Progenitor cell of endocrine pancreas (in vitro differentiated cells): ENCODE measurements at regions not wholly inside any gene's neighbourhood (a gene's known extent, or its start where the extent isn't known, plus 50 kb on each side); places are given as distances from the start of the nearest gene placed in this dataset.
A peak's percentile ranks its signal among the peaks of the same experiment; 100 is the strongest.
"Not testable (repeated sequence)": the region's sequence is repeated elsewhere in the genome, so short reads cannot be mapped to it uniquely, and the experiment has no call there.

Experiments used
- DNase-seq: peaks from one replicate; pipeline ENCODE4 v3.0.0; 2021; ENCODE audit warnings: low spot score; ENCODE audit not compliant: unreplicated experiment
- H3K27ac Mint-ChIP-seq: 2 replicates; pipeline ENCODE4 v1.8.0; 2021; ENCODE audit warnings: mild to moderate bottlenecking, moderate library complexity, mixed read lengths
- H3K27me3 Mint-ChIP-seq: 2 replicates; pipeline ENCODE4 v1.8.0; 2021; ENCODE audit warnings: mixed read lengths
- H3K36me3 Mint-ChIP-seq: 2 replicates; pipeline ENCODE4 v1.8.0; 2022; ENCODE audit warnings: mixed read lengths; ENCODE audit not compliant: insufficient read depth
- H3K4me1 Mint-ChIP-seq: 2 replicates; pipeline ENCODE4 v1.8.0; 2021; ENCODE audit warnings: low read depth, mixed read lengths
- H3K4me3 Mint-ChIP-seq: 2 replicates; pipeline ENCODE4 v1.8.0; 2021; ENCODE audit warnings: low read depth, mild to moderate bottlenecking, moderate library complexity, mixed read lengths
- H3K9me3 Mint-ChIP-seq: 2 replicates; pipeline ENCODE4 v1.8.0; 2021; ENCODE audit warnings: low read depth, mixed read lengths
- TF ChIP-seq, protein P1 (sequence below): fragments of 200-600 bp; sonication (generic); IDR thresholded peaks from one replicate; pipeline ENCODE4 v1.5.0; 2021; ENCODE audit warnings: antibody characterized with exemption, mild to moderate bottlenecking; ENCODE audit not compliant: unreplicated experiment

DNA sequence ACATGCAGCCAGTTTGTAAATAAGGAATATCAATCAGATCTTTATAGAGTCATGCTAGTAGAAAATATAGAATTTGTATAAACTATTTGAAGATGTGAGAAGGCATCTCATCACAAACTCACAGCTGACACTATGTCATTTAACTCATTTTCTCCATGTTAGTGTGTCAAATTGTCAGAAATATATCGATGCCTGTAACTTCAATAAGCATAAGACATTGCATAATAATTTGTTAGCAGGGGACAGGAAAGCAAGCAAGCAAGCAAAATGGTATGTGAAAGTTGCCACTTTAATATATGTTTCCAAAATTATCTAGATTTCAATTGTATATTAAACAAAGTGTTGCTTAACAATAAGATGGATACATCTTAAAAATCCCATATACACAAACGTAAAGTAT, 571.0 kb downstream of the ARL4A start:
- Mint-ChIP-seq H3K4me1 (no peaks in the 10 kb centered on the region), H3K36me3 (no peaks in the 10 kb centered on the region), H3K4me3 (no peak overlapping the region), H3K27me3 (peaks cover under 1% of the 10 kb centered on the region), H3K9me3 (no peaks in the 10 kb centered on the region), H3K27ac (no peak overlapping the region)
- TF ChIP-seq, protein P1, sequence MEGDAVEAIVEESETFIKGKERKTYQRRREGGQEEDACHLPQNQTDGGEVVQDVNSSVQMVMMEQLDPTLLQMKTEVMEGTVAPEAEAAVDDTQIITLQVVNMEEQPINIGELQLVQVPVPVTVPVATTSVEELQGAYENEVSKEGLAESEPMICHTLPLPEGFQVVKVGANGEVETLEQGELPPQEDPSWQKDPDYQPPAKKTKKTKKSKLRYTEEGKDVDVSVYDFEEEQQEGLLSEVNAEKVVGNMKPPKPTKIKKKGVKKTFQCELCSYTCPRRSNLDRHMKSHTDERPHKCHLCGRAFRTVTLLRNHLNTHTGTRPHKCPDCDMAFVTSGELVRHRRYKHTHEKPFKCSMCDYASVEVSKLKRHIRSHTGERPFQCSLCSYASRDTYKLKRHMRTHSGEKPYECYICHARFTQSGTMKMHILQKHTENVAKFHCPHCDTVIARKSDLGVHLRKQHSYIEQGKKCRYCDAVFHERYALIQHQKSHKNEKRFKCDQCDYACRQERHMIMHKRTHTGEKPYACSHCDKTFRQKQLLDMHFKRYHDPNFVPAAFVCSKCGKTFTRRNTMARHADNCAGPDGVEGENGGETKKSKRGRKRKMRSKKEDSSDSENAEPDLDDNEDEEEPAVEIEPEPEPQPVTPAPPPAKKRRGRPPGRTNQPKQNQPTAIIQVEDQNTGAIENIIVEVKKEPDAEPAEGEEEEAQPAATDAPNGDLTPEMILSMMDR: no peak
- DNase-seq: no peak

DNA sequence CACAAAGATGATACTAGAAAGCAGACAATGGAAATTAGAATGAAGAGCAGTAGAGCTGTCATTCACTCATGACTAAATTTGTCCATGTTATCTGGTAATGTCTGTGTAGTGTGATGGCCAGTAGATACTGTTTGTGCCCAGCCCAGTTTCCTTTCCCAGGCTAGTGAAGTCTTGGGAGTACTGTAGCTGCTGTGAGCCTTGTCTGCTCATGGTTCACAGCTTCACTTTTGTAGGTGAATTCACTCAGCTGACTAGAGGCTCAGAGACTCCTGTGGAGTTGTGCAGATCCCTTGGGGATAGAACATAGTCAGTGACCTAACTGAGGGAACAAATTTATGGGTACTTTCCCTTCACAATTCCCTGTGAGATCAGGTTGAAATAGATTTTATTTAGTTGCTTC, 572.5 kb downstream of the ARL4A start:
- no peak overlapping the region for H3K4me3 Mint-ChIP-seq
- H3K36me3 Mint-ChIP-seq: no peaks in the 10 kb centered on the region
- no peak overlapping the region for H3K27ac Mint-ChIP-seq
- H3K27me3 Mint-ChIP-seq: peaks cover 6% of the 10 kb centered on the region
- no peak for DNase-seq
- no peaks in the 10 kb centered on the region for H3K4me1 Mint-ChIP-seq
- TF ChIP-seq, protein P1: no peak
- no peaks in the 10 kb centered on the region for H3K9me3 Mint-ChIP-seq

DNA sequence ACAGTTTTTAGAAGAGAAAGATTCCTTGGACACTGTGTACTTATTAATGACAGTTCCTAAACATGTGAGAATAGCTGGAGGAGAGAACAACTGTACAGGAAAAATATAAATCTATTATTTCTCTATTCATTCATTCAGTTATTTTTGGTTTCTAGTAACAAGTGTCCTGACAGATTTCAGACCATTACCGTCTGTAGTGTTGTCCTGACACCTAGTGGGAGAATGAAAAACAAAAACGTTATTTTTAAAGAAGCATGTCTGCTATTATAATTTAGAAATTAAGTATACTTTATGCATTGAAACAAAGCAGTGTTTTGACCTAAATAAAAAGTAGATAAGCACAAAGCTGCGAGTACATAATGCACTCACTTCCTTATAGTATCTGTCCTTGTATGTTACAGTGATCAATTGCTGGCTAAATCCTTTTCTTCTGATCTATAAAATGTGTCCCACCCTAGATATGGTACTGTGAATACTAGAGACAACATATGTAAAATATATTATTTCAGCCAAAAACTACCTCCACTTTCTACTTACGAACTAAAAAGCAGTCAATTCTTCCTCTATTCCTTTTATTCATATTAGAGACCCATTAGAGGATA, 575.6 kb downstream of the ARL4A start:
- no peak overlapping the region for H3K4me3 Mint-ChIP-seq
- H3K9me3 Mint-ChIP-seq: no peaks in the 10 kb centered on the region
- no peak overlapping the region for H3K27ac Mint-ChIP-seq
- H3K36me3 Mint-ChIP-seq: no peaks in the 10 kb centered on the region
- peaks cover 6% of the 10 kb centered on the region for H3K27me3 Mint-ChIP-seq
- no peak for DNase-seq
- no peaks in the 10 kb centered on the region for H3K4me1 Mint-ChIP-seq
- TF ChIP-seq, protein P1: peak; percentile 75

DNA sequence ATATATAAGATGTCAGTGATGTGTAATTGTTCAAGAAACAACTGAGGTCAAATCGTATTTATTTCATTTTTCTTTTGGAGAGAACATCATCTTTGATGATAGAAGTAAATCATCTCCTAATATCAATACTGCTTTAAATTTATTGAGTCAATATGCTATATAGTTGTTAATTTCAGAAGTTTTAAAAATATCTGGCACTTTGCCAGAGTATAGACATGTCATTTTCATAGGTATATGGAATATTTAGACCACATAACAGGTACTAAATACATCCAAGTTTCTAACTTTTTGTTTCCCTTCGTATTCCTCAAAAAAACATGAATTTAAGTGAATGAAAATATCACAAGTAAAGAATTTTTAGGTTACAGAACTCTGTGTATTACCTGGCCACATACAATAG, 577.8 kb downstream of the ARL4A start:
- Mint-ChIP-seq H3K27ac (no peak overlapping the region), H3K27me3 (peaks cover 6% of the 10 kb centered on the region), H3K4me1 (no peaks in the 10 kb centered on the region), H3K9me3 (no peaks in the 10 kb centered on the region), H3K4me3 (no peak overlapping the region), H3K36me3 (no peaks in the 10 kb centered on the region)
- TF ChIP-seq, protein P1: no peak
- DNase-seq: no peak

DNA sequence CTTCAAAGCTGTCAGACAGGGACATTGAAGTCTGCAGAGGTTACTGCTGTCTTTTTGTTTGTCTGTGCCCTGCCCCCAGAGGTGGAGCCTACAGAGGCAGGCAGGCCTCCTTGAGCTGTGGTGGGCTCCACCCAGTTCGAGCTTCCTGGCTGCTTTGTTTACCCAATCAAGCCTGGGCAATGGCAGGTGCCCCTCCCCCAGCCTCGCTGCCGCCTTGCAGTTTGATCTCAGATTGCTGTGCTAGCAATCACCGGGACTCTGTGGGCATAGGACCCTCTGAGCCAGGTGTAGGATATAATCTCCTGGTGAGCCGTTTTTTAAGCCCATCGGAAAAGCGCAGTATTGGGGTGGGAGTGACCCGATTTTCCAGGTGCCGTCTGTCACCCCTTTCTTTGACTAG, 586.8 kb downstream of the ARL4A start:
- DNase-seq, H3K9me3 Mint-ChIP-seq, H3K4me1 Mint-ChIP-seq, H3K27ac Mint-ChIP-seq, H3K27me3 Mint-ChIP-seq, H3K36me3 Mint-ChIP-seq, H3K4me3 Mint-ChIP-seq: not testable (repeated sequence)

DNA sequence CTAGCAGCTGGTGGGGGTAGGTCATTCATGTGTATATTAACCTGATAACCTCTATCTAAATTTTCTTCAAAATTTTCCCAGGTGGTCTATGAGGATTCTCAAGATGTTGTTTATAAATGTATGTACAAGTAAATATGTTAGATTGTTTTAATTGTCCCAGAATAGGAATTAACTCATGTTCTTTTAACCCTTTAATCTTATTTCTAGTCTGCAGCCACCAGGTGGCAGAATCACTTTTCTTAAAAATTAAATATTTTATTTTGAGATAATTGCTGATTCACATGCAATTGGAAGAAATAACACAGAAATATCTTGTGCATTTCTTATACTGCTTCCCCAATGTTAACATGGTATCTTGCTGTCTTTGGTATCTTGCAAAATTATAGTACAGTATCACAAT, 589.5 kb downstream of the ARL4A start:
- no peak for DNase-seq

More for the DNA sequence above, 589.5 kb downstream of the ARL4A start:
- no peaks in the 10 kb centered on the region for H3K4me1 Mint-ChIP-seq
- no peak overlapping the region for H3K27ac Mint-ChIP-seq
- H3K27me3 Mint-ChIP-seq: no peaks in the 10 kb centered on the region
- TF ChIP-seq, protein P1: peak; percentile 74
- no peak overlapping the region for H3K4me3 Mint-ChIP-seq
- peaks cover 9% of the 10 kb centered on the region for H3K9me3 Mint-ChIP-seq
- peaks cover 1% of the 10 kb centered on the region for H3K36me3 Mint-ChIP-seq
